WTC11 (cell line): ENCODE measurements at regions not wholly inside any gene's neighbourhood (a gene's known extent, or its start where the extent isn't known, plus 50 kb on each side); places are given as distances from the start of the nearest gene placed in this dataset.
"Not testable (repeated sequence)": the region's sequence is repeated elsewhere in the genome, so short reads cannot be mapped to it uniquely, and the experiment has no call there.

Experiments
- ATAC-seq: fragments of 200-7000 bp; cut with Tn5 transposase; 2 replicates; pipeline ENCODE4 v1.10.0; 2021; ENCODE audit warnings: mild to moderate bottlenecking, moderate library complexity
- CTCF ChIA-PET: fragments of 300-600 bp; sonication (Branson Sonifier 250); formaldehyde crosslinking; loops from one replicate; lab custom pipeline; 2021; ENCODE audit warnings: antibody characterized with exemption; lab: Charles Lee
- POLR2A ChIA-PET: fragments of 350-600 bp; sonication (Branson Sonifier 250); formaldehyde crosslinking; loops from one replicate; lab custom pipeline; 2021; ENCODE audit warnings: antibody characterized with exemption; lab: Charles Lee
- DNase-seq: peaks from one replicate; pipeline ENCODE4 v3.0.0; 2021; ENCODE audit warnings: low spot score
- H3K27ac Mint-ChIP-seq: 2 replicates; pipeline ENCODE4 v1.8.0; 2021; ENCODE audit warnings: mixed read lengths
- H3K27me3 Mint-ChIP-seq: 2 replicates; pipeline ENCODE4 v1.8.0; 2021; ENCODE audit warnings: low read depth, mild to moderate bottlenecking, moderate library complexity, mixed read lengths
- H3K36me3 Mint-ChIP-seq: 2 replicates; pipeline ENCODE4 v1.8.0; 2021; ENCODE audit warnings: mixed read lengths
- H3K4me1 Mint-ChIP-seq: 2 replicates; pipeline ENCODE4 v1.8.0; 2022; ENCODE audit warnings: mixed read lengths
- H3K4me3 Mint-ChIP-seq: 2 replicates; pipeline ENCODE4 v1.8.0; 2021; ENCODE audit warnings: mild to moderate bottlenecking, moderate library complexity, mixed read lengths
- H3K9me3 Mint-ChIP-seq: 2 replicates; pipeline ENCODE4 v1.8.0; 2021; ENCODE audit warnings: mixed read lengths
- CREM ChIP-seq: sonication (generic); formaldehyde crosslinking; IDR thresholded peaks from 2 replicates; pipeline ENCODE4 v1.8.1; 2022; ENCODE audit warnings: mild to moderate bottlenecking, missing genetic modification reagents, moderate library complexity
- ETV6 ChIP-seq: sonication (generic); formaldehyde crosslinking; IDR thresholded peaks from 2 replicates; pipeline ENCODE4 v1.8.1; 2022; ENCODE audit warnings: mild to moderate bottlenecking, missing genetic modification reagents
- MLX ChIP-seq: sonication (generic); formaldehyde crosslinking; IDR thresholded peaks from 2 replicates; pipeline ENCODE4 v1.8.1; 2023; ENCODE audit warnings: mild to moderate bottlenecking, missing genetic modification reagents, moderate library complexity
- MXD4 ChIP-seq: fragments of 250-450 bp; sonication (Bioruptor Pico); IDR thresholded peaks from 2 replicates; pipeline ENCODE4 v1.8.0; 2021; ENCODE audit warnings: mild to moderate bottlenecking, moderate library complexity, borderline replicate concordance
- NFATC4 ChIP-seq: fragments of 250-450 bp; sonication (Bioruptor Pico); IDR thresholded peaks from 2 replicates; pipeline ENCODE4 v1.9.0; 2021; ENCODE audit warnings: mild to moderate bottlenecking
- PRRX2 ChIP-seq: fragments of 250-450 bp; sonication (Bioruptor Pico); IDR thresholded peaks from 2 replicates; pipeline ENCODE4 v1.8.0; 2021; ENCODE audit warnings: mild to moderate bottlenecking
- ZNF121 ChIP-seq: sonication (generic); formaldehyde crosslinking; IDR thresholded peaks from 2 replicates; pipeline ENCODE4 v1.8.0; 2023; ENCODE audit warnings: missing genetic modification reagents
- ZNF396 ChIP-seq: fragments of 250-450 bp; sonication (Bioruptor Pico); IDR thresholded peaks from 2 replicates; pipeline ENCODE4 v1.8.0; 2021; ENCODE audit warnings: mild to moderate bottlenecking, moderate library complexity, borderline replicate concordance
- ZNF423 ChIP-seq: fragments of 250-450 bp; sonication (Bioruptor Pico); IDR thresholded peaks from 2 replicates; pipeline ENCODE4 v2.1.2; 2022; ENCODE audit warnings: mild to moderate bottlenecking, moderate library complexity
- TF ChIP-seq, protein P1 (sequence below): sonication (generic); formaldehyde crosslinking; IDR thresholded peaks from 2 replicates; pipeline ENCODE4 v1.8.1; 2023; ENCODE audit warnings: mild to moderate bottlenecking, missing genetic modification reagents, borderline replicate concordance
- TF ChIP-seq, protein P2 (sequence below): sonication (generic); formaldehyde crosslinking; IDR thresholded peaks from 2 replicates; pipeline ENCODE4 v1.8.0; 2023; ENCODE audit warnings: missing genetic modification reagents, mild to moderate bottlenecking, borderline replicate concordance
- TF ChIP-seq, protein P3 (sequence below): fragments of 250-450 bp; sonication (Bioruptor Pico); IDR thresholded peaks from 2 replicates; pipeline ENCODE4 v2.1.2; 2022; ENCODE audit warnings: mild to moderate bottlenecking, moderate library complexity
- TF ChIP-seq, protein P4 (sequence below): sonication (generic); formaldehyde crosslinking; IDR thresholded peaks from 2 replicates; pipeline ENCODE4 v1.8.1; 2022; ENCODE audit warnings: low read depth, mild to moderate bottlenecking, moderate library complexity, missing genetic modification reagents, borderline replicate concordance

DNA sequence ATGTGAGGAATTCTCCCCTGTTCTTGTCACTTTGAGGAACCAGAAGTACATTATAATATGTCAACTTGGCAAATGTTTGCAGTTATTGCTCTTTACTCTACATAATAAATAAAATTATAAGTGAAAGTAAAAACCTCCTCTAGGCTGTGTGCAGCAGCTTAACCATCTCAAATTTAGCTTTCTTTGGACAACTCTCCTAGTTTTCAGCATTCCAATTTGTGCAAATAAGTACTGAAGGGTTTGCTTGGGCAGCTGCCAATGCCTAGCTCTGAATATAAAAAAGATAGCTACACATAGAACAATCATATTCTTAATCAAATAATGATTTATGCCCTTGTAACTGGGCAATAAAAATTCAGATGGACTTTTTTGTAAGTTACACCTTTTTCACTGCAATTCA lies 82.5 kb downstream of the GASK1B start:
- ATAC-seq (no peak), DNase-seq (no peak)
- peaks cover 21% of the 10 kb centered on the region for H3K4me1 Mint-ChIP-seq
- ChIA-PET CTCF (no interaction called here), POLR2A (no interaction called here)
- H3K27ac Mint-ChIP-seq: no peak overlapping the region
- no peak overlapping the region for H3K4me3 Mint-ChIP-seq
- no peaks in the 10 kb centered on the region for H3K27me3 Mint-ChIP-seq
- no peaks in the 10 kb centered on the region for H3K36me3 Mint-ChIP-seq
- no peak for TF ChIP-seq CREM (CRISPR knock-in tag)
- TF ChIP-seq NFATC4 (CRISPR knock-in tag): no peak
- TF ChIP-seq, protein P1, sequence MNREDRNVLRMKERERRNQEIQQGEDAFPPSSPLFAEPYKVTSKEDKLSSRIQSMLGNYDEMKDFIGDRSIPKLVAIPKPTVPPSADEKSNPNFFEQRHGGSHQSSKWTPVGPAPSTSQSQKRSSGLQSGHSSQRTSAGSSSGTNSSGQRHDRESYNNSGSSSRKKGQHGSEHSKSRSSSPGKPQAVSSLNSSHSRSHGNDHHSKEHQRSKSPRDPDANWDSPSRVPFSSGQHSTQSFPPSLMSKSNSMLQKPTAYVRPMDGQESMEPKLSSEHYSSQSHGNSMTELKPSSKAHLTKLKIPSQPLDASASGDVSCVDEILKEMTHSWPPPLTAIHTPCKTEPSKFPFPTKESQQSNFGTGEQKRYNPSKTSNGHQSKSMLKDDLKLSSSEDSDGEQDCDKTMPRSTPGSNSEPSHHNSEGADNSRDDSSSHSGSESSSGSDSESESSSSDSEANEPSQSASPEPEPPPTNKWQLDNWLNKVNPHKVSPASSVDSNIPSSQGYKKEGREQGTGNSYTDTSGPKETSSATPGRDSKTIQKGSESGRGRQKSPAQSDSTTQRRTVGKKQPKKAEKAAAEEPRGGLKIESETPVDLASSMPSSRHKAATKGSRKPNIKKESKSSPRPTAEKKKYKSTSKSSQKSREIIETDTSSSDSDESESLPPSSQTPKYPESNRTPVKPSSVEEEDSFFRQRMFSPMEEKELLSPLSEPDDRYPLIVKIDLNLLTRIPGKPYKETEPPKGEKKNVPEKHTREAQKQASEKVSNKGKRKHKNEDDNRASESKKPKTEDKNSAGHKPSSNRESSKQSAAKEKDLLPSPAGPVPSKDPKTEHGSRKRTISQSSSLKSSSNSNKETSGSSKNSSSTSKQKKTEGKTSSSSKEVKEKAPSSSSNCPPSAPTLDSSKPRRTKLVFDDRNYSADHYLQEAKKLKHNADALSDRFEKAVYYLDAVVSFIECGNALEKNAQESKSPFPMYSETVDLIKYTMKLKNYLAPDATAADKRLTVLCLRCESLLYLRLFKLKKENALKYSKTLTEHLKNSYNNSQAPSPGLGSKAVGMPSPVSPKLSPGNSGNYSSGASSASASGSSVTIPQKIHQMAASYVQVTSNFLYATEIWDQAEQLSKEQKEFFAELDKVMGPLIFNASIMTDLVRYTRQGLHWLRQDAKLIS (CRISPR knock-in tag): no peak
- TF ChIP-seq ZNF423 (CRISPR knock-in tag): no peak
- TF ChIP-seq MLX (CRISPR knock-in tag): no peak
- TF ChIP-seq PRRX2 (CRISPR knock-in tag): no peak
- TF ChIP-seq MXD4 (CRISPR knock-in tag): no peak
- TF ChIP-seq, protein P2, sequence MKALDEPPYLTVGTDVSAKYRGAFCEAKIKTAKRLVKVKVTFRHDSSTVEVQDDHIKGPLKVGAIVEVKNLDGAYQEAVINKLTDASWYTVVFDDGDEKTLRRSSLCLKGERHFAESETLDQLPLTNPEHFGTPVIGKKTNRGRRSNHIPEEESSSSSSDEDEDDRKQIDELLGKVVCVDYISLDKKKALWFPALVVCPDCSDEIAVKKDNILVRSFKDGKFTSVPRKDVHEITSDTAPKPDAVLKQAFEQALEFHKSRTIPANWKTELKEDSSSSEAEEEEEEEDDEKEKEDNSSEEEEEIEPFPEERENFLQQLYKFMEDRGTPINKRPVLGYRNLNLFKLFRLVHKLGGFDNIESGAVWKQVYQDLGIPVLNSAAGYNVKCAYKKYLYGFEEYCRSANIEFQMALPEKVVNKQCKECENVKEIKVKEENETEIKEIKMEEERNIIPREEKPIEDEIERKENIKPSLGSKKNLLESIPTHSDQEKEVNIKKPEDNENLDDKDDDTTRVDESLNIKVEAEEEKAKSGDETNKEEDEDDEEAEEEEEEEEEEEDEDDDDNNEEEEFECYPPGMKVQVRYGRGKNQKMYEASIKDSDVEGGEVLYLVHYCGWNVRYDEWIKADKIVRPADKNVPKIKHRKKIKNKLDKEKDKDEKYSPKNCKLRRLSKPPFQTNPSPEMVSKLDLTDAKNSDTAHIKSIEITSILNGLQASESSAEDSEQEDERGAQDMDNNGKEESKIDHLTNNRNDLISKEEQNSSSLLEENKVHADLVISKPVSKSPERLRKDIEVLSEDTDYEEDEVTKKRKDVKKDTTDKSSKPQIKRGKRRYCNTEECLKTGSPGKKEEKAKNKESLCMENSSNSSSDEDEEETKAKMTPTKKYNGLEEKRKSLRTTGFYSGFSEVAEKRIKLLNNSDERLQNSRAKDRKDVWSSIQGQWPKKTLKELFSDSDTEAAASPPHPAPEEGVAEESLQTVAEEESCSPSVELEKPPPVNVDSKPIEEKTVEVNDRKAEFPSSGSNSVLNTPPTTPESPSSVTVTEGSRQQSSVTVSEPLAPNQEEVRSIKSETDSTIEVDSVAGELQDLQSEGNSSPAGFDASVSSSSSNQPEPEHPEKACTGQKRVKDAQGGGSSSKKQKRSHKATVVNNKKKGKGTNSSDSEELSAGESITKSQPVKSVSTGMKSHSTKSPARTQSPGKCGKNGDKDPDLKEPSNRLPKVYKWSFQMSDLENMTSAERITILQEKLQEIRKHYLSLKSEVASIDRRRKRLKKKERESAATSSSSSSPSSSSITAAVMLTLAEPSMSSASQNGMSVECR (CRISPR knock-in tag): no peak
- TF ChIP-seq, protein P3, sequence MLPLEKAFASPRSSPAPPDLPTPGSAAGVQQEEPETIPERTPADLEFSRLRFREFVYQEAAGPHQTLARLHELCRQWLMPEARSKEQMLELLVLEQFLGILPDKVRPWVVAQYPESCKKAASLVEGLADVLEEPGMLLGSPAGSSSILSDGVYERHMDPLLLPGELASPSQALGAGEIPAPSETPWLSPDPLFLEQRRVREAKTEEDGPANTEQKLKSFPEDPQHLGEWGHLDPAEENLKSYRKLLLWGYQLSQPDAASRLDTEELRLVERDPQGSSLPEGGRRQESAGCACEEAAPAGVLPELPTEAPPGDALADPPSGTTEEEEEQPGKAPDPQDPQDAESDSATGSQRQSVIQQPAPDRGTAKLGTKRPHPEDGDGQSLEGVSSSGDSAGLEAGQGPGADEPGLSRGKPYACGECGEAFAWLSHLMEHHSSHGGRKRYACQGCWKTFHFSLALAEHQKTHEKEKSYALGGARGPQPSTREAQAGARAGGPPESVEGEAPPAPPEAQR: no peak
- TF ChIP-seq, protein P4, sequence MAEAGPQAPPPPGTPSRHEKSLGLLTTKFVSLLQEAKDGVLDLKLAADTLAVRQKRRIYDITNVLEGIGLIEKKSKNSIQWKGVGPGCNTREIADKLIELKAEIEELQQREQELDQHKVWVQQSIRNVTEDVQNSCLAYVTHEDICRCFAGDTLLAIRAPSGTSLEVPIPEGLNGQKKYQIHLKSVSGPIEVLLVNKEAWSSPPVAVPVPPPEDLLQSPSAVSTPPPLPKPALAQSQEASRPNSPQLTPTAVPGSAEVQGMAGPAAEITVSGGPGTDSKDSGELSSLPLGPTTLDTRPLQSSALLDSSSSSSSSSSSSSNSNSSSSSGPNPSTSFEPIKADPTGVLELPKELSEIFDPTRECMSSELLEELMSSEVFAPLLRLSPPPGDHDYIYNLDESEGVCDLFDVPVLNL (CRISPR knock-in tag): no peak
- no peak for TF ChIP-seq ZNF121 (CRISPR knock-in tag)
- TF ChIP-seq ETV6 (CRISPR knock-in tag): no peak
- no peak for TF ChIP-seq ZNF396 (CRISPR knock-in tag)
- H3K9me3 Mint-ChIP-seq: peaks cover 3% of the 10 kb centered on the region; the same call in 1 of the 2 replicates

DNA sequence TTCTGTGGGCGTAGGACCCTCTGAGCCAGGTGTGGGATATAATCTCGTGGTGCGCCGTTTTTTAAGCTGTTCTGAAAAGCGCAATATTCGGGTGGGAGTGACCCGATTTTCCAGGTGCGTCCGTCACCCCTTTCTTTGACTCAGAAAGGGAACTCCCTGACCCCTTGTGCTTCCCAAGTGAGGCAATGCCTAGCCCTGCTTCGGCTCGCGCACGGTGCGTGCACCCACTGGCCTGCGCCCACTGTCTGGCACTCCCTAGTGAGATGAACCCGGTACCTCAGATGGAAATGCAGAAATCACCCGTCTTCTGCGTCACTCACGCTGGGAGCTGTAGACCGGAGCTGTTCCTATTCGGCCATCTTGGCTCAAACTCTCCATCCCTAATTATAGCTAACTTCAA lies 82.9 kb downstream of the GASK1B start:
- POLR2A ChIA-PET, H3K36me3 Mint-ChIP-seq, H3K4me3 Mint-ChIP-seq, H3K9me3 Mint-ChIP-seq, CTCF ChIA-PET, ATAC-seq, H3K27ac Mint-ChIP-seq, DNase-seq, H3K27me3 Mint-ChIP-seq: not testable (repeated sequence)
- H3K4me1 Mint-ChIP-seq: peaks cover 18% of the 10 kb centered on the region
